ENCODE measurements at regions not wholly inside any gene's neighbourhood (a gene's known extent, or its start where the extent isn't known, plus 50 kb on each side); places are given as distances from the start of the nearest gene placed in this dataset.

DNA sequence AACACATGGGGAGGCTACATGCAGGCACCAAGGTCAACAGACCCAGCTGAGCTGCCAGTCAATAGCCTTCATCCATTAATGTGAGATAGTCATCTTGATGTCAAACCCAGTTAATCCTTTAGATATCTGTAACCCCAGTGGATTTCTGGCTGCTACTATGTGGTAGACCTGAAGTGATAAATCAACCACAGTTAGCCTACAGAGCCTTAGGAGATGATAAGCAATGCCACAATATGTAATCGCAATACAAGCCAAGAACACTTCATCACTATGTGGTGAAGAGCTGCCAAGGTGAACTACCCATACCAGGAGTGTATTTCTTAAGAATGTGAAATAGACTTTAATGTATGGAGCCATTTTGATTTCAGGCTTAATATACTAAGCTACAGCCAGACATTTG, 1175.5 kb downstream of the DTWD2 start:
- TF ChIP-seq CTCF (optimal IDR thresholded peaks at IDR 0.05 in 1 of 3, IDR thresholded peaks at IDR 0.05 in 1 of 3, conservative IDR thresholded peaks at IDR 0.05 in 1 of 3; ENCODE audit: extremely low read depth in 1 of 3, insufficient read depth in 2 of 3, low read length in 3 of 3) (no peak), EZH2 (IDR thresholded peaks at IDR 0.05; ENCODE audit: low read length) (no peak)

Measured in keratinocyte (primary cell).